ENCODE measurements at regions not wholly inside any gene's neighbourhood (a gene's known extent, or its start where the extent isn't known, plus 50 kb on each side); places are given as distances from the start of the nearest gene placed in this dataset.
"Not testable (repeated sequence)": the region's sequence is repeated elsewhere in the genome, so short reads cannot be mapped to it uniquely, and the experiment has no call there.

- FAIRE-seq (no peak), DNase-seq (ENCODE audit: insufficient read length, low spot score) (no peak)
- no peak for TF ChIP-seq POLR2A (IDR thresholded peaks at IDR 0.05; ENCODE audit: low read depth, low read length)
Observed at GRCh38 chr4:29047341-29048041, 1672.7 kb upstream of the PCDH7 start.

- FAIRE-seq = no peak
- DNase-seq (ENCODE audit: insufficient read length, low spot score) = no peak
- TF ChIP-seq POLR2A (IDR thresholded peaks at IDR 0.05; ENCODE audit: low read depth, low read length) = no peak
Observed at GRCh38 chr4:29051381-29051965, 1668.7 kb upstream of the PCDH7 start.

GRCh38 chr4:29052266-29052665 is 1667.9 kb upstream of the PCDH7 start:
- DNase-seq (ENCODE audit: insufficient read length, low spot score) = no peak
- no peak for FAIRE-seq
- TF ChIP-seq POLR2A (IDR thresholded peaks at IDR 0.05; ENCODE audit: low read depth, low read length) = no peak

- TF ChIP-seq POLR2A (IDR thresholded peaks at IDR 0.05; ENCODE audit: low read depth, low read length) = no peak
- FAIRE-seq (no peak), DNase-seq (ENCODE audit: insufficient read length, low spot score) (no peak)
Observed at GRCh38 chr4:29058531-29058930, 1661.6 kb upstream of the PCDH7 start.

- no peak for TF ChIP-seq POLR2A (IDR thresholded peaks at IDR 0.05; ENCODE audit: low read depth, low read length)
- DNase-seq (ENCODE audit: insufficient read length, low spot score) (no peak), FAIRE-seq (no peak)
Observed at GRCh38 chr4:29066861-29067260, 1653.3 kb upstream of the PCDH7 start.

- FAIRE-seq (no peak), DNase-seq (ENCODE audit: insufficient read length, low spot score) (no peak)
- TF ChIP-seq POLR2A (IDR thresholded peaks at IDR 0.05; ENCODE audit: low read depth, low read length) = no peak
Observed at GRCh38 chr4:29073571-29073970, 1646.6 kb upstream of the PCDH7 start.

GRCh38 chr4:29075366-29075765 is 1644.8 kb upstream of the PCDH7 start:
- DNase-seq (ENCODE audit: insufficient read length, low spot score) (no peak), FAIRE-seq (no peak)
- no peak for TF ChIP-seq POLR2A (IDR thresholded peaks at IDR 0.05; ENCODE audit: low read depth, low read length)

GRCh38 chr4:29079260-29079659 is 1640.9 kb upstream of the PCDH7 start:
- FAIRE-seq (no peak), DNase-seq (ENCODE audit: insufficient read length, low spot score) (no peak)
- no peak for TF ChIP-seq POLR2A (IDR thresholded peaks at IDR 0.05; ENCODE audit: low read depth, low read length)

GRCh38 chr4:29081234-29081955 is 1638.8 kb upstream of the PCDH7 start:
- no peak for DNase-seq (ENCODE audit: insufficient read length, low spot score)

GRCh38 chr4:29082684-29083083 is 1637.5 kb upstream of the PCDH7 start:
- no peak for TF ChIP-seq POLR2A (IDR thresholded peaks at IDR 0.05; ENCODE audit: low read depth, low read length)
- no peak for DNase-seq (ENCODE audit: insufficient read length, low spot score)

More at GRCh38 chr4:29081234-29081955, 1638.8 kb upstream of the PCDH7 start:
- FAIRE-seq = no peak
- no peak for TF ChIP-seq POLR2A (IDR thresholded peaks at IDR 0.05; ENCODE audit: low read depth, low read length)

GRCh38 chr4:29085748-29086147 is 1634.4 kb upstream of the PCDH7 start:
- FAIRE-seq (no peak), DNase-seq (ENCODE audit: insufficient read length, low spot score) (no peak)
- no peak for TF ChIP-seq POLR2A (IDR thresholded peaks at IDR 0.05; ENCODE audit: low read depth, low read length)

More at GRCh38 chr4:29082684-29083083, 1637.5 kb upstream of the PCDH7 start:
- no peak for FAIRE-seq

- TF ChIP-seq POLR2A (IDR thresholded peaks at IDR 0.05; ENCODE audit: low read depth, low read length) = no peak
- DNase-seq (ENCODE audit: insufficient read length, low spot score) (no peak), FAIRE-seq (no peak)
Observed at GRCh38 chr4:29104694-29105093, 1615.5 kb upstream of the PCDH7 start.

- no peak for TF ChIP-seq POLR2A (IDR thresholded peaks at IDR 0.05; ENCODE audit: low read depth, low read length)
- FAIRE-seq = no peak
Observed at GRCh38 chr4:29113960-29114359, 1606.2 kb upstream of the PCDH7 start.

GRCh38 chr4:29117231-29117722 is 1602.9 kb upstream of the PCDH7 start:
- FAIRE-seq; DNase-seq (ENCODE audit: insufficient read length, low spot score): not testable (repeated sequence)

More at GRCh38 chr4:29113960-29114359, 1606.2 kb upstream of the PCDH7 start:
- no peak for DNase-seq (ENCODE audit: insufficient read length, low spot score)
